H1 (cell line): ENCODE measurements at regions not wholly inside any gene's neighbourhood (a gene's known extent, or its start where the extent isn't known, plus 50 kb on each side); places are given as distances from the start of the nearest gene placed in this dataset.

Source experiments
- CTCF ChIA-PET: fragments of 300-600 bp; sonication (Branson Sonifier 250); formaldehyde crosslinking; loops from one replicate; lab custom pipeline; 2021; ENCODE audit not compliant: partially characterized antibody; lab: Charles Lee
- POLR2A ChIA-PET: fragments of 300-600 bp; sonication (Branson Sonifier 250); formaldehyde crosslinking; loops from one replicate; lab custom pipeline; 2021; ENCODE audit warnings: inconsistent platforms; ENCODE audit not compliant: partially characterized antibody; lab: Charles Lee
- DNase-seq, 2 experiments: peaks; one replicate each; pipeline versions ENCODE4 v3.0.0 to v3.0.0-alpha.2; 2010 to 2022; ENCODE audit warnings: low spot score in 2 of 2, low read depth in 1 of 2, mixed read lengths in 1 of 2
- FAIRE-seq: peaks from 2 replicates; lab custom pipeline; 2011; peaks lifted over from hg19 to GRCh38; lab: Jason Lieb, UNC
- H2AFZ ChIP-seq: 2 replicates; pipeline ENCODE4 v1.8.1; 2012; ENCODE audit warnings: low read length, inconsistent platforms
- H2AK5ac ChIP-seq: 2 replicates; pipeline ENCODE4 v1.6.1; 2013; ENCODE audit warnings: low read depth, low read length
- H2BK120ac ChIP-seq: replicated peaks from 2 replicates; pipeline ENCODE3; 2013; ENCODE audit warnings: low read depth, low read length, inconsistent platforms
- H2BK12ac ChIP-seq: 2 replicates; pipeline ENCODE4 v1.6.1; 2013; ENCODE audit warnings: low read depth, low read length
- H2BK15ac ChIP-seq: 2 replicates; pipeline ENCODE4 v1.6.1; 2013; ENCODE audit warnings: low read length
- H2BK20ac ChIP-seq: 2 replicates; pipeline ENCODE4 v1.6.1; 2013; ENCODE audit warnings: low read length
- H2BK5ac ChIP-seq: 2 replicates; pipeline ENCODE4 v1.6.1; 2013; ENCODE audit warnings: low read depth, low read length
- H3K14ac ChIP-seq: 2 replicates; pipeline ENCODE4 v1.6.1; 2013; ENCODE audit warnings: inconsistent platforms; ENCODE audit not compliant: insufficient read length
- H3K18ac ChIP-seq: 2 replicates; pipeline ENCODE4 v1.6.1; 2013; ENCODE audit warnings: low read length; ENCODE audit errors: extremely low read depth
- H3K23ac ChIP-seq: 2 replicates; pipeline ENCODE4 v1.6.1; 2013; ENCODE audit warnings: inconsistent platforms; ENCODE audit not compliant: insufficient read length
- H3K23me2 ChIP-seq: 2 replicates; pipeline ENCODE4 v1.6.1; 2013; ENCODE audit warnings: low read depth, low read length
- H3K27ac ChIP-seq: 2 replicates; pipeline ENCODE4 v1.6.1; 2011; ENCODE audit warnings: low read depth, low read length, inconsistent platforms
- H3K27me3 ChIP-seq, 4 experiments: replicated peaks in 1 of 4; 1 replicate in 1 of 4; 2 replicates in 3 of 4; pipeline versions ENCODE4 v1.6.1 to v1.8.1; 2011 to 2013; ENCODE audit warnings: low read length in 3 of 4, mild to moderate bottlenecking in 3 of 4, inconsistent platforms in 2 of 4, mixed read lengths in 2 of 4, moderate library complexity in 1 of 4; ENCODE audit not compliant: control insufficient read depth in 3 of 4, insufficient read depth in 3 of 4; ENCODE audit errors: extremely low read depth in 1 of 4
- H3K36me3 ChIP-seq, 4 experiments: 2 replicates each; pipeline versions ENCODE4 v1.6.1 to v1.8.1; 2011 to 2013; ENCODE audit warnings: mild to moderate bottlenecking in 4 of 4, low read length in 3 of 4, moderate library complexity in 2 of 4, control low read depth in 1 of 4, inconsistent platforms in 1 of 4; ENCODE audit not compliant: insufficient read depth in 4 of 4, control insufficient read depth in 2 of 4
- H3K4ac ChIP-seq: replicated peaks from 2 replicates; pipeline ENCODE3; 2013; ENCODE audit warnings: low read length, low read depth, mixed read lengths, inconsistent platforms; ENCODE audit not compliant: insufficient read length
- H3K4me1 ChIP-seq, 4 experiments: replicated peaks in 1 of 4; 1 replicate in 1 of 4; 2 replicates in 3 of 4; pipeline versions ENCODE4 v1.6.1 to v1.8.1; 2011 to 2013; ENCODE audit warnings: low read length in 3 of 4, inconsistent platforms in 2 of 4, mixed read lengths in 1 of 4; ENCODE audit not compliant: insufficient read depth in 4 of 4, control insufficient read depth in 3 of 4
- H3K4me2 ChIP-seq, 2 experiments: 2 replicates each; pipeline versions ENCODE4 v1.6.1 to v1.8.1; 2011 to 2013; ENCODE audit warnings: low read depth in 2 of 2, low read length in 2 of 2, control low read depth in 1 of 2, inconsistent platforms in 1 of 2, mild to moderate bottlenecking in 1 of 2; ENCODE audit not compliant: insufficient read depth in 1 of 2
- H3K4me3 ChIP-seq, 4 experiments: fragments of 200-600, 300-600 bp in 1 of 4; sonication (generic), shearing (Covaris generic), sonication (Bioruptor Twin) in 1 of 4; 2 replicates each; pipeline versions ENCODE4 v1.5.1 to v1.8.1; 2011 to 2016; ENCODE audit warnings: low read length in 4 of 4, low read depth in 3 of 4, control low read depth in 2 of 4, inconsistent platforms in 2 of 4, mild to moderate bottlenecking in 2 of 4, mixed read lengths in 1 of 4, moderate library complexity in 1 of 4; ENCODE audit not compliant: insufficient read depth in 2 of 4; ENCODE audit errors: extremely low read depth in 1 of 4
- H3K56ac ChIP-seq: replicated peaks from 2 replicates; pipeline ENCODE3; 2013; ENCODE audit warnings: low read depth, mild to moderate bottlenecking, mixed read lengths, low read length, inconsistent platforms; ENCODE audit not compliant: insufficient read length
- H3K79me1 ChIP-seq: 2 replicates; pipeline ENCODE4 v1.6.1; 2013; ENCODE audit warnings: low read depth, low read length, control low read depth
- H3K79me2 ChIP-seq, 2 experiments: 2 replicates each; pipeline versions ENCODE4 v1.6.1 to v1.8.1; 2012 to 2013; ENCODE audit warnings: low read length in 2 of 2, mild to moderate bottlenecking in 2 of 2, inconsistent platforms in 1 of 2; ENCODE audit not compliant: insufficient read depth in 2 of 2, control insufficient read depth in 1 of 2
- H3K9ac ChIP-seq, 4 experiments: replicated peaks in 1 of 4; 1 replicate in 1 of 4; 2 replicates in 3 of 4; pipeline versions ENCODE4 v1.6.1 to v1.8.1; 2011 to 2013; ENCODE audit warnings: low read depth in 3 of 4, low read length in 3 of 4, control low read depth in 2 of 4, mild to moderate bottlenecking in 2 of 4, moderate library complexity in 2 of 4, inconsistent platforms in 1 of 4; ENCODE audit errors: extremely low read depth in 1 of 4
- H3K9me3 ChIP-seq, 2 experiments: 2 replicates each; pipeline versions ENCODE4 v1.6.1 to v1.8.1; 2012 to 2013; ENCODE audit warnings: mild to moderate bottlenecking in 2 of 2, moderate library complexity in 2 of 2, control low read depth in 1 of 2, inconsistent platforms in 1 of 2, low read depth in 1 of 2, low read length in 1 of 2, mixed read lengths in 1 of 2; ENCODE audit not compliant: insufficient read depth in 2 of 2
- H4K20me1 ChIP-seq, 2 experiments: replicated peaks in 1 of 2; 2 replicates each; pipeline versions ENCODE3 to v1.8.1; 2011 to 2013; ENCODE audit warnings: inconsistent platforms in 2 of 2, low read length in 2 of 2, mild to moderate bottlenecking in 1 of 2; ENCODE audit not compliant: insufficient read depth in 2 of 2, control insufficient read depth in 1 of 2
- H4K5ac ChIP-seq: 2 replicates; pipeline ENCODE4 v1.6.1; 2013; ENCODE audit warnings: low read length, low read depth, mixed read lengths, inconsistent platforms; ENCODE audit not compliant: insufficient read length
- H4K8ac ChIP-seq: 2 replicates; pipeline ENCODE4 v1.8.0; 2013; ENCODE audit warnings: mild to moderate bottlenecking, moderate library complexity, low read length, inconsistent platforms; ENCODE audit not compliant: insufficient read depth; ENCODE audit errors: extremely low read depth
- H4K91ac ChIP-seq: replicated peaks from 2 replicates; pipeline ENCODE3; 2013; ENCODE audit warnings: low read length, mixed read lengths, inconsistent platforms; ENCODE audit not compliant: insufficient read length
- KDM1A ChIP-seq: fragments of 200-600, 300-600 bp; sonication (generic); IDR thresholded peaks from 2 replicates; pipeline ENCODE4 v1.7.1; 2016; ENCODE audit warnings: mild to moderate bottlenecking, low read length, borderline replicate concordance
- MAX ChIP-seq: IDR thresholded peaks from 2 replicates; pipeline ENCODE4 v1.6.1; 2012; ENCODE audit warnings: inconsistent platforms
- RFX5 ChIP-seq: IDR thresholded peaks from 2 replicates; pipeline ENCODE4 v1.6.1; 2011; ENCODE audit warnings: low read depth, low read length, improper control_type of control experiment, borderline replicate concordance
- WGBS, 2 experiments: shearing (Covaris generic) in 1 of 2; methylation state at CpG; one replicate each; pipeline versions ENCODE4 v1.1.6 to v1.1.7; 2013 to 2015; ENCODE audit warnings: low lambda C conversion rate in 2 of 2, mixed read lengths in 2 of 2, inconsistent platforms in 1 of 2, low coverage in 1 of 2, missing lambda C conversion rate in 1 of 2; ENCODE audit not compliant: insufficient replicate concordance in 2 of 2, insufficient coverage in 1 of 2, insufficient read length in 1 of 2; ENCODE audit errors: extremely low coverage in 1 of 2, missing lambda C conversion rate in 1 of 2; 5-methylcytosine and 5-hydroxymethylcytosine counted together
- TF ChIP-seq, protein P1 (sequence below): IDR thresholded peaks from 2 replicates; pipeline ENCODE4 v1.6.1; 2011; ENCODE audit warnings: low read length, improper control_type of control experiment

DNA sequence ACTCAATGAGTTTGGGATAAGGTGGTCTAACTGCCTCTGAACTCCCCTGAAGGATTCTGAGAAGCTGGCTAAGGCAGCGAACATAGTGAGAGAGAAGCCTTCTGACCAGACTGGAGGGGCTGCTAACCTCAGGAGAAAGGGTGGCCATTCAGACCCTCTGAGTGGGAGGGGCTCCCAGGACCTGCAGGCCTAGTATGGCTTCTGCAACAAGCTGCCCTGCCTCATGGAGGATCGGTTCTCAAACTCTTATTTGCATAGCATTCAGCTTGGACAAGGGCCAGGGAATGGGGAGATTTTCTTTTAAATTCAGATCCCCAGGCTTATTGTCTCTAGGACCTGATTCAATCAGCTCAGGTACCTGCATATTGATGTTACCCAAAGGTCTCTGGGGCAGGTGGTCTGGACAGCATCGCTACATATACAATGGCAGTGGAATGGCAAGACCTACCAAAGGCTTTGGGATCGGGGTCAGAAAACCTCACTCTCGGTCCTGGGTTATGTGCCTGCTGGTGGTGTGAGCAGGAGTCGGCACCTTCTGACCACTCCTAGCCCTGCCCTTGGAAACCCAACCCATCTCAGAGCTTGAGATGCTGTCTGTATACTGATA, 599.1 kb downstream of the BRD1 start:
- CTCF ChIA-PET = interaction anchor here (1.0 to 3.2 kb wide), 2 partner anchors 19 to 59 kb away, joined by 3 to 8 read pairs; no protein-coding TSS in a partner anchor
- H3K56ac ChIP-seq = no peak overlapping the region
- DNase-seq = peak in 1 of 2 experiments; percentile 28

More for the DNA sequence above, 599.1 kb downstream of the BRD1 start:
- no peaks in the 10 kb centered on the region for H3K36me3 ChIP-seq
- H3K4me2 ChIP-seq = no peak overlapping the region
- no peaks in the 10 kb centered on the region for H3K23me2 ChIP-seq
- H3K9ac ChIP-seq = no peak overlapping the region
- H3K9me3 ChIP-seq = no peaks in the 10 kb centered on the region
- no peak overlapping the region for H2BK15ac ChIP-seq
- no peak overlapping the region for H2BK120ac ChIP-seq
- H3K4me1 ChIP-seq = no peaks in the 10 kb centered on the region; a peak in 1 of 7 replicates
- H3K27ac ChIP-seq = no peak overlapping the region
- no peak overlapping the region for H3K23ac ChIP-seq
- no peak for FAIRE-seq
- H3K79me2 ChIP-seq = no peaks in the 10 kb centered on the region
- H3K79me1 ChIP-seq = no peaks in the 10 kb centered on the region
- peaks cover 0 to 1% of the 10 kb centered on the region in 2 experiments for H4K20me1 ChIP-seq
- no peak overlapping the region for H4K5ac ChIP-seq
- no peak overlapping the region for H2AK5ac ChIP-seq
- TF ChIP-seq RFX5 (no peak), MAX (no peak), KDM1A (no peak)
- TF ChIP-seq, protein P1, sequence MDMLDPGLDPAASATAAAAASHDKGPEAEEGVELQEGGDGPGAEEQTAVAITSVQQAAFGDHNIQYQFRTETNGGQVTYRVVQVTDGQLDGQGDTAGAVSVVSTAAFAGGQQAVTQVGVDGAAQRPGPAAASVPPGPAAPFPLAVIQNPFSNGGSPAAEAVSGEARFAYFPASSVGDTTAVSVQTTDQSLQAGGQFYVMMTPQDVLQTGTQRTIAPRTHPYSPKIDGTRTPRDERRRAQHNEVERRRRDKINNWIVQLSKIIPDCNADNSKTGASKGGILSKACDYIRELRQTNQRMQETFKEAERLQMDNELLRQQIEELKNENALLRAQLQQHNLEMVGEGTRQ = no peak
- TF ChIP-seq, all 59 proteins: peak for 0
- H2BK5ac ChIP-seq = no peak overlapping the region
- POLR2A ChIA-PET = no interaction called here
- no peak overlapping the region for H4K8ac ChIP-seq
- no peak overlapping the region for H2BK20ac ChIP-seq
- no peak overlapping the region for H2AFZ ChIP-seq
- H3K18ac ChIP-seq = no peak overlapping the region
- no peak overlapping the region for H3K4me3 ChIP-seq
- no peak overlapping the region for H4K91ac ChIP-seq
- H2BK12ac ChIP-seq = no peak overlapping the region
- no peak overlapping the region for H3K14ac ChIP-seq
- H3K27me3 ChIP-seq = no peaks in the 10 kb centered on the region
- H3K4ac ChIP-seq = no peak overlapping the region
- 87% methylated on average over 6 of the region's 6 CpGs; no CpG with 5 or more reads in 1 of the 2 experiments for WGBS, 2 experiments
